ENCODE measurements at regions not wholly inside any gene's neighbourhood (a gene's known extent, or its start where the extent isn't known, plus 50 kb on each side); places are given as distances from the start of the nearest gene placed in this dataset.

DNA sequence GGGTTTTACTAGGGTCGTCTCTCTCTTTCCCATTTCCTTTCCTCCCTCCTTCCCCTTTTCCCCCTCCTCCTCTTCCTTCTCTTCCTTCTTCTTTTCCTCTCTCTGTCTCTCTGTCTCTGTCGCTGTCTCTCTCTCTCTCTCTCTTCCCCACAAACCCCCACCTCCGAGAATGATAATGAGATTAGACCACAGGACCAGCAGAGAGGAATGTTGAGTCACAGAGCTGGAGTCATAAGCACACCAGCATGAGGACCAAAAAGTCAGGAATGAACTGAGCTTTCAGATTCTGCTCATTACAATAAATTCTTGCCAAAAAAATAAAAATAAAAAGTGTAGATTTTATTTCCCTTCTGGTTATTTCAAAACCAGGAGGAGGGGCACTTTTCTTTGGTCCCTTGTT, 377.4 kb downstream of the LTN1 start:
- DNase-seq (ENCODE audit: low read depth) (peak; percentile 88), FAIRE-seq (peak; percentile 26)
- TF ChIP-seq EZH2 (IDR thresholded peaks at IDR 0.05; ENCODE audit: insufficient read depth, low read length), result no peak
- TF ChIP-seq, protein P1, sequence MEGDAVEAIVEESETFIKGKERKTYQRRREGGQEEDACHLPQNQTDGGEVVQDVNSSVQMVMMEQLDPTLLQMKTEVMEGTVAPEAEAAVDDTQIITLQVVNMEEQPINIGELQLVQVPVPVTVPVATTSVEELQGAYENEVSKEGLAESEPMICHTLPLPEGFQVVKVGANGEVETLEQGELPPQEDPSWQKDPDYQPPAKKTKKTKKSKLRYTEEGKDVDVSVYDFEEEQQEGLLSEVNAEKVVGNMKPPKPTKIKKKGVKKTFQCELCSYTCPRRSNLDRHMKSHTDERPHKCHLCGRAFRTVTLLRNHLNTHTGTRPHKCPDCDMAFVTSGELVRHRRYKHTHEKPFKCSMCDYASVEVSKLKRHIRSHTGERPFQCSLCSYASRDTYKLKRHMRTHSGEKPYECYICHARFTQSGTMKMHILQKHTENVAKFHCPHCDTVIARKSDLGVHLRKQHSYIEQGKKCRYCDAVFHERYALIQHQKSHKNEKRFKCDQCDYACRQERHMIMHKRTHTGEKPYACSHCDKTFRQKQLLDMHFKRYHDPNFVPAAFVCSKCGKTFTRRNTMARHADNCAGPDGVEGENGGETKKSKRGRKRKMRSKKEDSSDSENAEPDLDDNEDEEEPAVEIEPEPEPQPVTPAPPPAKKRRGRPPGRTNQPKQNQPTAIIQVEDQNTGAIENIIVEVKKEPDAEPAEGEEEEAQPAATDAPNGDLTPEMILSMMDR (IDR thresholded peaks at IDR 0.05; ENCODE audit: insufficient read depth, low read depth, low read length), result no peak
- Mint-ChIP-seq H3K36me3 (ENCODE audit: low read depth, unreplicated experiment) (no peaks in the 10 kb centered on the region), H3K4me3 (ENCODE audit: unreplicated experiment) (no peak overlapping the region), H3K9me3 (ENCODE audit: unreplicated experiment) (no peaks in the 10 kb centered on the region), H3K27ac (ENCODE audit: unreplicated experiment) (peak overlapping the region; percentile 63), H3K4me1 (ENCODE audit: low read depth, unreplicated experiment) (peaks cover 18% of the 10 kb centered on the region), H3K27me3 (ENCODE audit: low read depth, unreplicated experiment) (no peaks in the 10 kb centered on the region)
- Histone ChIP-seq H3K9ac (ENCODE audit: low read length) (peak overlapping the region; percentile 31), H3K79me2 (ENCODE audit: insufficient read depth, low read length) (no peaks in the 10 kb centered on the region), H3K4me3 (ENCODE audit: insufficient read depth, low read depth, low read length) (no peak overlapping the region), H2AFZ (ENCODE audit: low read depth, low read length) (peak overlapping the region; percentile 5), H4K20me1 (ENCODE audit: insufficient read depth, low read length) (no peaks in the 10 kb centered on the region), H3K9me3 (ENCODE audit: insufficient read depth, low read depth, low read length) (no peaks in the 10 kb centered on the region), H3K27ac (ENCODE audit: low read depth, low read length) (peak overlapping the region; percentile 38), H3K4me1 (ENCODE audit: insufficient read depth, low read length) (peaks cover 14% of the 10 kb centered on the region), H3K27me3 (ENCODE audit: insufficient read depth, low read length) (no peaks in the 10 kb centered on the region), H3K36me3 (ENCODE audit: insufficient read depth, low read length) (no peaks in the 10 kb centered on the region), H3K4me2 (ENCODE audit: low read length) (peak overlapping the region; percentile 68)

DNA sequence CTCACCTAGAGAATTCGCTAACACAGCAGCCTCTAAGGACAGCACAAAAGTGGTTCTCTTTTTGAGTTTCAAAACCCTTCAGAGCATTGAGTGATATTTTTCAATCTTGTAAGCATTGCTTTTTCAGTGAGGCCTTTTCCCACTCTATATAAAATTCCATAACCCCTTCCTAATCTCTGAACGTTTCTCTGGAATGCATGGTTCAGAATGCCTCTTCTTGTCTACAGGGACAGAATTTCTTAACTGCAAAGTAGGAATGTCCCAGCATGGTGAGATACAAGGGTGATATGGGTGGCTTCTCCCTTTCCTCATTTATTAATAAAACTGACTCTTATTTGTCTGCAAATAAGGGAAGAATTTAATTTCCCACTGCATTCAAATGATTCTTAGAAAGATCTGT, 377.9 kb downstream of the LTN1 start:
- Histone ChIP-seq H2AFZ (ENCODE audit: low read depth, low read length) (peak overlapping the region; percentile 5), H3K4me1 (ENCODE audit: insufficient read depth, low read length) (peaks cover 14% of the 10 kb centered on the region), H3K9ac (ENCODE audit: low read length) (peak overlapping the region; percentile 31), H3K4me2 (ENCODE audit: low read length) (peak overlapping the region; percentile 68), H4K20me1 (ENCODE audit: insufficient read depth, low read length) (no peaks in the 10 kb centered on the region), H3K9me3 (ENCODE audit: insufficient read depth, low read depth, low read length) (no peaks in the 10 kb centered on the region), H3K4me3 (ENCODE audit: insufficient read depth, low read depth, low read length) (no peak overlapping the region), H3K79me2 (ENCODE audit: insufficient read depth, low read length) (no peaks in the 10 kb centered on the region), H3K27me3 (ENCODE audit: insufficient read depth, low read length) (no peaks in the 10 kb centered on the region), H3K36me3 (ENCODE audit: insufficient read depth, low read length) (no peaks in the 10 kb centered on the region), H3K27ac (ENCODE audit: low read depth, low read length) (peak overlapping the region; percentile 27)
- no peak for TF ChIP-seq EZH2 (IDR thresholded peaks at IDR 0.05; ENCODE audit: insufficient read depth, low read length)
- H3K4me3 Mint-ChIP-seq (ENCODE audit: unreplicated experiment), result no peak overlapping the region
- no peaks in the 10 kb centered on the region for H3K9me3 Mint-ChIP-seq (ENCODE audit: unreplicated experiment)
- DNase-seq (ENCODE audit: low read depth) (peak; percentile 27), FAIRE-seq (peak; percentile 50)
- no peaks in the 10 kb centered on the region for H3K36me3 Mint-ChIP-seq (ENCODE audit: low read depth, unreplicated experiment)
- peaks cover 18% of the 10 kb centered on the region for H3K4me1 Mint-ChIP-seq (ENCODE audit: low read depth, unreplicated experiment)
- H3K27me3 Mint-ChIP-seq (ENCODE audit: low read depth, unreplicated experiment), result no peaks in the 10 kb centered on the region
- H3K27ac Mint-ChIP-seq (ENCODE audit: unreplicated experiment), result no peak overlapping the region

DNA sequence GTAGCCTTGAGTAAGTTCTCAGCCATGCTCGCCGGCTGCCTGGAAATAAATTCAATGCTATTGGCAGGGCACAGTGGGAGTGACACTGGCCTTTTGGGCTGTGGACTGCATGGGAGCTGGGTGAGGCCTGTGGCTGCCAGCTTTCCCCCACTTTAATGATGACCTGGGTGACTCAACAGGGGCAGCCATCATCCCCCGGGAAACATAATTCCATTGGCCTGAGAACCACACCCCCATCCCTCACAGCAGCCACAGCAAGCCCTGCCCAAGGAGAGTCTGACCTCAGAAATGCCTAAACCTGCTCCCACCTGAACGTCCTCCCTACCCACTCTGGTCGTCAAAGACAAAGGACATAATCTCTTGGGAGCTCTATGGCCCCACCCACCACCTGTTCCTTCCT, 384.0 kb downstream of the LTN1 start:
- no peaks in the 10 kb centered on the region for H3K9me3 ChIP-seq (ENCODE audit: insufficient read depth, low read depth, low read length)
- Mint-ChIP-seq H3K4me1 (ENCODE audit: low read depth, unreplicated experiment) (no peaks in the 10 kb centered on the region), H3K4me3 (ENCODE audit: unreplicated experiment) (no peak overlapping the region), H3K36me3 (ENCODE audit: low read depth, unreplicated experiment) (no peaks in the 10 kb centered on the region), H3K27ac (ENCODE audit: unreplicated experiment) (no peak overlapping the region), H3K9me3 (ENCODE audit: unreplicated experiment) (no peaks in the 10 kb centered on the region), H3K27me3 (ENCODE audit: low read depth, unreplicated experiment) (no peaks in the 10 kb centered on the region)
- no peaks in the 10 kb centered on the region for H3K27me3 ChIP-seq (ENCODE audit: insufficient read depth, low read length)
- FAIRE-seq, result no peak
- H3K4me3 ChIP-seq (ENCODE audit: insufficient read depth, low read depth, low read length), result no peak overlapping the region
- TF ChIP-seq EZH2 (IDR thresholded peaks at IDR 0.05; ENCODE audit: insufficient read depth, low read length), result no peak
- TF ChIP-seq, protein P1 (IDR thresholded peaks at IDR 0.05; ENCODE audit: insufficient read depth, low read depth, low read length), result no peak
- no peaks in the 10 kb centered on the region for H4K20me1 ChIP-seq (ENCODE audit: insufficient read depth, low read length)
- no peak overlapping the region for H2AFZ ChIP-seq (ENCODE audit: low read depth, low read length)
- H3K9ac ChIP-seq (ENCODE audit: low read length), result no peak overlapping the region
- no peaks in the 10 kb centered on the region for H3K79me2 ChIP-seq (ENCODE audit: insufficient read depth, low read length)
- no peaks in the 10 kb centered on the region for H3K36me3 ChIP-seq (ENCODE audit: insufficient read depth, low read length)
- no peaks in the 10 kb centered on the region for H3K4me1 ChIP-seq (ENCODE audit: insufficient read depth, low read length)
- no peak overlapping the region for H3K27ac ChIP-seq (ENCODE audit: low read depth, low read length)
- no peak overlapping the region for H3K4me2 ChIP-seq (ENCODE audit: low read length)
- DNase-seq (ENCODE audit: low read depth), result no peak
